T-helper 9 cell (primary cell): ENCODE measurements at regions not wholly inside any gene's neighbourhood (a gene's known extent, or its start where the extent isn't known, plus 50 kb on each side); places are given as distances from the start of the nearest gene placed in this dataset.
"Not testable (repeated sequence)": the region's sequence is repeated elsewhere in the genome, so short reads cannot be mapped to it uniquely, and the experiment has no call there.

Source experiments
- DNase-seq: peaks from one replicate; pipeline ENCODE4 v3.0.0-alpha.2; 2020

DNA sequence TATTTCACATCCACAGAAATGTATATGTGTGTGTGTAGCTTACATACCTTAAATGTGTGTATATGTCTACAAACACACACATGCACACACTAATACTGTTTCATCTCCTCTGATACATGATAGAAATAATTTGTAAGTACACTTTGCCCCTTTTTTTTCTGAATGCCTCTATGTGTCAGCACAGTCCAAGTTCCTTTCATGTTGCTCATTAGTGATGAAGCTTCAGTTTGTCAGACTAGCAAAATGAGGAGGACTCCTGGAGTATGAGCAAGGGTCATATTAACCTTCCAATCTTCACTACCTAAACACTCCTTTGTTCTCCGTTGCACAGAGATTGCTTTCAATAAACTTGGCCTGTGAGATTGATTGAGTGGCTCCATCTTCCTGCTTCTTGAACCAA, 935.4 kb downstream of the MRPL39 start:
- DNase-seq, result no peak

DNA sequence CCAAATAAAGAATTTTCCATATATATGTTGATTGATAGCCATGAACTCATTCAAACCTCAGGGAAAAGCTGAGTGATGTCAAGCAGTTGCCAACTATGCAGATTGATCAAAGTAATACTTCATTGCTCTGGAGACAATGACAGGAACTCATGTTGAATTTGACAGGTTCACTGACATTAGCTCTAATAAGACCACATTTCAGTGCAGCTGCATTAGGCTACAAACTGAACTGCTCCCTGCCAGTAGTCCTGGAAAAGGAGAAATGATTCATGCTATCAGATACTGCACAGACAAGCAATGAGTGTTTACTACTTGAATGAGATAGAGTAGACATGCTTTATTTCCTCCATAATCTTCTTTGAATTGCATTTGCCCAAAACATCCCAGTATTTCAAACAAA, 948.4 kb downstream of the MRPL39 start:
- no peak for DNase-seq

DNA sequence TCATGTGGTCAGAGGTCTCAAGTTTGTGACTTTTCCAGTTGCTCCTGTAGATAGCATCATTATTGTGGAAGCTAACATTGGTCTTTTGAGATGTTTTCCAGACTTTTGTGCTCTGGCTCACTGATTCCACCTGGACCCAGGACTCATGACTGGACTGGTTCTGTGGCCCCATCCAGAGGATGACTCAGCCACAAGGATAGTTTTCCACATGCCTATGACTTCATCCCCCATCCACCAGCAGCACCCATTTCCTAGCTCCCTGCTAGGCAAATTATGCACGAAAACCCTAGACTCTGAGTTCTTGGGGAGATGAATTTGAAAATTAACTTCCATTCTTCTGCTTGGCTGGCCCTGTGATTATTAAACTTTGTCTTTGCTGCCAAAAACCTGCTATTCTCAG, 949.3 kb downstream of the MRPL39 start:
- no peak for DNase-seq

DNA sequence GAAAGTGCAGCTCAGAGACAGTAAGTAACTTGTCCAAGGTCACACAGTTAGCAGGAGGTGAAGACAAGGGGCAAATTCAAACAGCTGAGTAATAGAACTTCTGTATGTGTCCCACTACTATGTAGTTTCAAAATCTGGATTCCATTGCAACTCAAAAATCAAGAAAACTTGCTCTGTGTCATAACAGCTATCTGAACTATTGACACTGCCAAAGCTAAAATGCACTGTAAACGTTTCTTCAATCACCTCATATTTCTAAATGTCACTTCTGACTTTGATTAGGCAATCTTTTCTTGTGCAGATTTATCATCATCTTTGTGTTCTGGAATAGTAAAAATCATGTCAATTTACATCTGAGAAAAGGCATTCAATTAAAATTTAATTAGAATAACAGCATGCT, 957.6 kb downstream of the MRPL39 start:
- no peak for DNase-seq

DNA sequence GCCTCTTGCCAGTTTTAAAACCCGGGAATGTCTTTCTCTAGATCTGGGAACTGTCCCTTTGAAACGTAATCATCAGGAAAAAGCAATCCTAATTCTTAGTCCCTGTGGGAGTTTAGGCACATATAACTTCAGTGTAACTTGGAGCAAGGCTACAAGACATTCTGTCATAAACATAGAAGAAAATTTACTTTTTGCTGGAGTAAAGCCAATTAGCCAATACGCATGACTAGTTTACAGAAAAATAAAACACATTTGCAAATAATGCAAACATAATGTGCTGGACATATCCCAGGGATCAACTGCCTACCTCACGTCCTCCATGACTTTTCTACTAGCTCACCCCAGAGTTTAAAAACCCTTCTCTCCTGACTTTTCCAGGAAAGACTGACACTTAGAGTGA, 970.6 kb downstream of the MRPL39 start:
- no peak for DNase-seq

DNA sequence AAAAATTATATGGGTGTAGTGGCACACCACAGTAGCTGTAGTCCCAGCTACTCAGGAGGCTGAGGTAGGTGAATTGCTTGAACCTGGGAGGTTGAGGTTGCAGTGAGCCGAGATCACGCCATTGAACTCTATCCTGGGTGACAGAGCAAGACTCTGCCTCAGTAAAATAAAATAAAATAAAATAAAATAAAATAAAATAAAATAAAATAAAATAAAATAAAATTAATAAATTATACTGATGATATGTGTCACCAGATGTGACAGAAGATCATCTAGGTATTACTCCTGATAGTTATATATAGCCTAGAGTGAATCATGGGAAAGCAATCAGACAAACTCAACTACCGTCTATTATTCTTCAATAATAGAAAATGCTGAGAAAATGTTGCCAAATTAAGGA, 972.5 kb downstream of the MRPL39 start:
- DNase-seq, result no peak

DNA sequence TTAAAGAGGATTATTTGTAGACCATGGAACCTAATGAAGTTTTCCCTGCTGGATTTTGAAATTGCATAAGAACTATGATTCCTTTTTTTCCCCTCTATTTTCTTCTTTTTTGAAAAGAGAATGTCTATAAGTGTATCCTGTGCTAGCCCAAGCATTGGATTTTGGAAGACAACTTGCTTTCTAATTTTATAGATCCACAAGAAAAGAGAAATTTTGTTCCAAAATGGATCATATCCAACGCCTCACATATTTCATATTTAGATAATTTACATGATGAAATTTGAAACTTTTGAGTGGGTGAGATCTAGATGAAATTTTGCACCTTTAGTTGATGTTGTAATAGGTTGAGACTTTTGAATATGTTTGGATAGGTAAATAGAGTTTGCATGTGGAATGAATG, 978.7 kb downstream of the MRPL39 start:
- no peak for DNase-seq

DNA sequence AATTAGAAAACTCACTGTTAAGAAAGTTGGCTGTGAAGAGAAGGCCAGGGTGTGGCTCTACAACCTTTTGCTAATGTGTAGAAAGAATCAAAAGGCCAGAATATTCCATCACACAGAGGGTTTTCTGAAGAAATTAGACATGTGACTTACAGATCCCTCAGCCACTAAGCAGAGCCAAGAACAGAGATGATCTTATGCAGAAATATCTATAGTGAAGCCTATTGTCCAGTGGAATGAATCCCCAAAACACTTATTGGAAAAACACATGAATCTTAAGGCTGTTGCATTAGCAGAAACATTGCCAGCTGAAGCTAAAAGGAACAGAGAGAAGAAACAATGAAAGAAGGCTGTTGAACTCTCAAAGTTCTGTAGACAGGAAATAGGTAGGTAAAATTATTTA, 979.2 kb downstream of the MRPL39 start:
- DNase-seq, result no peak

DNA sequence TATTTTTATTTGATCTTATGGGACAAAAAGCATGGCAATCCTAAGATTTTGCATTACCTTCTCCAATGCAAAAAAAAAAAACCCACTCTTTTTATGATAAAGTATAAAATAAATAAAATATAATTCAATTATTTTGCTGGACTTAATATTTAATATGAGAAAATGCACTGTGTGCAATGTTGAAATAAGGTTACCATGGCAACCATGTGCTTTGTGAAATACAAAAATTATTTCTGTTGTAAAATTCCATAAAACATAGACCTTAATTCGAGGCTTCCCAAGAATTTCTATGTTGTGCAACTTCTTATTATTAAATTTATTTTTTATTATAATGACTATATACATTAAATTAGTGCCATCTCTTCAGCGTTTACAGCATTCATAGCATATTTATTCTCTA, 989.5 kb downstream of the MRPL39 start:
- no peak for DNase-seq

DNA sequence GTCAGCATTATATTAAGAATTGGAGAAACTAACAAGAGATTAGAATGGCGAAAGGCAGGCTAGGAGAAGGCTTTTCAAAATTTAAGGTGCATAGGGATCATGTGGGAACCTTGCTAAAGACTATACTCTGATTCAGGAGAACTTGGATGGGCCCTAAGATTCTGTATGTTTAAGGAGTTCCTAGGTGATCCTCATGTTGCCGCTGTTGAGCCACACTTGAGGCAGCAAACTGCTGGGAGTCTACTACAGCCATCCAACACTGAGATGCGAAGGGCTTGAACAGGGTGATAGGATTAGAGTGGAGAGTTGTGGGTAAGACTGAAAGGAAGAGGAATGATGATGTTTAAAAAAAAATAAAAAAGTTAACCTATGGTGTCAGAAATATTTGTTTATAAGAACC, 1013.2 kb downstream of the MRPL39 start:
- DNase-seq, result no peak

DNA sequence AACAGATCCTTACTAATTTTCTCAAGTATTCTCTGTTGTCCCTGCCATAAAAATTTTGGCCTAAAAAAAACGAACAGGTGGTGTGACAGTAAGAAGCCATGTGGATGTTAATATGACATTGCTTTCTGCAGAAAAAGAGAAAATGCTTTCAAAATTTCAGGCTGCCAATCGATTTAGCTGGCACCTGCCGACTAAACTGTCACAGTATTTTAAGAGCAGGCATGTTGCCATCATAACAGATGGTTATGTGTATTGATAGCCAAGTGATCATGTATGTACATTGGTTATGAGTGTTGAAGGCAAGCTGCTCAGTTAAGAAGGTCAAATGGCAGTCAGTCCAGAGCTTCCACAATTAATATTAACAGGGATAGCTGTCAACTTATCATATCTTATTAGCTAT, 1017.0 kb downstream of the MRPL39 start:
- DNase-seq, result no peak

DNA sequence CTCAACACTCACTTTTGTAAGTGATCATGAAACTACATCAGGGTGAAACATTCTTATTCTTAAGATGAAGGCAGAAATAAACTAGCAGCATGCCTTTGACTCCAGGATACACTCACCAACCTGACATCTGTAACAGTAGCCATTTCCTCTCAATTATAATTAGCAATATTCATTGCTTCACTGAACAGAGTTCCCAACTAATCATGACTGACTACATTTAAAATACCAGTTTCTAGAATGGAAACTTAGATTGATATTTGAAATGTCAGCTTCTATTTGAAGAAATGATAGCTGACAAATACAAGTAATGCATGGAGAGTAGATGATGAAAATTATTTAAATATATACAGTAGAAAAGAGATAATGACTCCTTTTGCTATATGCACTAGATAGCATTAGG, 1023.8 kb downstream of the MRPL39 start:
- DNase-seq, result no peak

DNA sequence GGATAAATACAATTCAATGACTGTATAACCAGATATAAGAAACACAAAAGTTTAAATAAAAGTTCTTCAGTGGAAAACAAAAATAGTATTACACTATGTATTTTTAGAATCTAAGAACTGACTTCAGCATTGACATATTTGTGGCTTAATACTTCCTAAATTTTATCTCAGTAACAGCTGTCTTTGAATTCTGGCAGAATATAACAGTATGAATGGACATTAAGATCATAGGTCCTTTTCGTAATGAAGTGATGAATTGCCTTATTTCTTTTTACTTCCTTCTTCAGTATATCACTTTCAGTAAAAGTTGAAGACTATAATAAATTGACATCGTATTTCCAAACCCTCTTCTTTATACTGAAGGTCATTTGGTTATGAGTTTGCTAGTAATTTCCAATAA, 1030.0 kb downstream of the MRPL39 start:
- no peak for DNase-seq

DNA sequence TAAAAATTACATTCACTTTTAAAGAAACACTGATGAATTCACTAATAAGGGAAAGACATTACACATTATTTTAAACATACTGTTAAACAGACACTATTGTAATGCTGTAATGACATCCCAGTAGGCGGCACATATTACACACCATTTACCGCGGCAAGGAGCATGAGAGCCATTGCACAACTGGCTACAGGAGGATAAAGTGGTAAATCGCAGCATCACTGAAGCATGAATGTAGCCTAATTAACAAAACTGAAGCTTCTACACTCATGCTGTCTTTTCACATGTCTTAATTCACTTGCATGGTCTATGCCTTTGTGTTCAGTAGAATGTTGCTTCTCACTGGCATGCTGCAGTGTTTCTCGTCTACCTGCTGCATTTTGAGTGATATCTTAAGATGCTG, 1046.0 kb downstream of the MRPL39 start:
- DNase-seq, result no peak

DNA sequence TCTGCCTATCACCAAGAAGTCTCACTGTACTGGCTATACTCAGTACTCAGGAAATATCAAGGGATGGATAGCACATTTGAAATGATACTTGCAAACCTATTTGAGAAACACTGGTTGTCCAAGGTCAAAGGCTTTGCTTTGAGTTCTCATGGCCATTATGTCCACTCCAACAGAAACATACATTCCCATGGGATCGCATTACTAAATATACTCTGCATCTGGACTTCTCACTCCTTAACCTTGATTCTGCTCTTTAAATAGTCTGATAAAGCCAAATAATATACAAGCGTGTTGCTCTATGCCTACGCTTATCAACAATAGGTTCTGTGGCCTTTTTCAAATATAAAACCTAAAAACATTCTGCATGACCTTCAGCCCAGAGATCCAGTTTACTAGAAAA, 1054.8 kb downstream of the MRPL39 start:
- DNase-seq, result no peak

DNA sequence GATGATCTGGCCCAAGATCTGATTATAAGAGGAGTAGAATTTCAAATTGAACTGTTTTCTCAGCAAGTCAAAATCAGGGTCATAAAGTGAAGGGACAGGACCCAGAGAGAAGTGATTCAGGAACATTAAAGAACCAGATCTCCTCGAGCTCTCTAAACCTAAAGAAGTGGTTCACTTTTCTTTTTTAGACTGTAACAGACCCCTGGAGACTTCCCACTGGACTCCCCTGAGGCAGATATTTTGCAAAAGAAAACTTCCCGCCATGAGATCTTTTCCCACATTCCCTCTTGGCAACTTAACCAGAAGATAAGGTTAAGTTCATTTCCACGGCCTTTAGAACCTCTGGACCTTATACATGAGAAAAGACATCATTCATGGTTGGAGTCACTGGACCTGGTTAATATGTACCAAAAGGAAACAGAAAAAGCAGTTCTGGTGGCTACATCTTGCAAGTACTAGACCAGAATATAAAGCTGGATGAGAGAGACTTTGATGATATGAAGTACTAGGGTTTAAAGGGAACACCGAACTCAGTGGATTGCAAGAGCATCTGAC, 1061.4 kb downstream of the MRPL39 start:
- DNase-seq, result no peak

DNA sequence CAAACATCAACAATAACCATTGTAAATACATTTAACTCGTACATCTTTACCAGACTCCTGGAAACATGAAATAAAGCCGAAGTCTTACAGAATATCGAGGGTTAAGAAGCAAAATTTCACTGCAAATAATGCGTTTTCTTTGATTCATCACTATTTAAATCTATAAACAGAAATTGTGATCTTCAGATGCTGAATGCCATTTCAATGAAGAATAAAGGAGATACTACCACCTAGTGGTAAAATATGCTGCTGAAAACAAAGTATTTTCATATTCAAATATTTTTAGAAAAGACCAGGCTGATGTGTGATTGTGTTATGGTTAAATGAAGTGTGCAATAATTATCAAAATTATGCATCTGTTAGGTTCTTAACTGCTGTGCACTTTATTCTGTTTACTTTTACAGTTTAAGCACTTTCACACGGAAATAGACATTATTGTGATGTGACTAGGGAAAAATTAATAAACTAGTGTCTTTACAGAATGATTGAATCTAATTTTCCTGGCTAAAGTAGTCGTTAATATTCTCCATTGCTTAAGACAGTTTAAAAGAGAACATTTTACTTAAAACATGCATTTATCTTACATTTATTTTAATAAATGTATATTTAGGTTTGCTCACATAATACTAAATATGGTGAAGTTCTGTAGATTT, 1093.1 kb downstream of the MRPL39 start:
- no peak for DNase-seq

DNA sequence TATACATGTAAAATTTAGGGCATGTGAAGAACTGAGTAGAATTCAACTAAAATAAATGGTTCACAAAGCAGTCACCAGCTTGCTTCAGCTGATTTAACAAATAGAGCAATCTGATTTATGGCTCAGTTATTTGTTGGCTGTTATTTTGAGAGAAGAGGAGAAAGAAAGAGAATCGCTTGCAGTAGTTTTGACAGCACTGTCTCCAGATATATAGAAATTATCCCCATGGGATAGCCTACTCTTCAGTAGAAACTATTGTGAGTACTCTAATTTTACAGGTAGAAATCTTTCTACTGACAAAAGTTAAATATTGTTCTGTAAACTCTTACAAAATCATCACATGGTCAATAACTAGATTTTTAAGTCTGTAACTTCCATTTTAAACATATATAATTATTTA, 1098.2 kb downstream of the MRPL39 start:
- DNase-seq, result no peak

DNA sequence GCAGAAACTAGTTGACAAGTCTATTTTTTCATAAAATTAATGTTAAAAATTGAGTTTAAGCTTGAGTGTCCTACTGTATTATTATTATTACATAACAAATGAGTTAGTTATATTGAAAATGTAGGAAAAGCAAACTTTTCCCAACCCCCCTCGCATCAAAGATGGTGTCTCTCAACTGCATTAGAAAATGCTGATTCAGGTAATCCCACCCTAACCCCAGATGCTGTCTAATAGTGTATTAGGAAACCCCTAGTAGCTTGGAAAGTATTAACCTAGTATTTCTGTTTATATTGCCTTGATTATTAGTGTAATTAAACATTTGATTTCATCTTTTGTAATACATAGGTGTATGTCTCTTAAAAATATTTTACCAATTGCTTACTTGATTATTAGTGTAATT, 1120.3 kb downstream of the MRPL39 start:
- DNase-seq, result no peak

DNA sequence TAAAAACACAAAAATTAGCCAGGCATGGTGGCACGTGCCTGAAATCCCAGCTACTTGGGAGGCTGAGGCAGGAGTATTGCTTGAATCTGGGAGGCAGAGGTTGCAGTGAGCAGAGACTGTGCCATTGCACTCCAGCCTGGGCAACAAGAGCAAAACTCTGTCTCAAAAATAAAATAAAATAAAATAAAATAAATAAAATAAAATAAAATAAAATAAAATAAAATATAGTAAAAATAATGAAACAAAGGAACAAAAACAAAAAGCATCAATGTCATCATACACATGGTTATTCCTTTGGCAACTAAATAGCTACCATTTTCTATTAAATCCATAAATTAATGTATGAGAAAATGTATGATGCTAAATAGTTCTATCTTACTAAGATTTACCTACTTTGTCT, 1123.9 kb downstream of the MRPL39 start:
- DNase-seq, result not testable (repeated sequence)

DNA sequence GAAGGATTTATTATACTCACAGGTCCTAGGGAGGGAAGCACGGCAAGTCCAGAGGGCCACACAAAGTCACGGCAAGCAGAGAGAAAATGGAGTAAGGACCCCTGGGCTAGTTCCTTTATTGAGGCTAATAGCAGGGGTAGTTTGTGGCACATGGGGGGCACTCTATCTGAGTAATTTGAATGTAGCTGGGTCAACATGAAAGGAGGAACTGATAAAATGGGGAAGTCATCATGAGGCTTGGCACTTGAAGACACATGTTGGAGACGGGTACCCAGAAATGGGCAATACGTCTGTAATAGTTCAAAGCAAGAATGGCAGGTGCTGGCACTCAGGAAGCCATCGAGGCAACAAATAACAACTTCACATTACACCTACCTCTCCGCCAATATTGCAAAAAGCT, 1136.4 kb downstream of the MRPL39 start:
- DNase-seq, result no peak

DNA sequence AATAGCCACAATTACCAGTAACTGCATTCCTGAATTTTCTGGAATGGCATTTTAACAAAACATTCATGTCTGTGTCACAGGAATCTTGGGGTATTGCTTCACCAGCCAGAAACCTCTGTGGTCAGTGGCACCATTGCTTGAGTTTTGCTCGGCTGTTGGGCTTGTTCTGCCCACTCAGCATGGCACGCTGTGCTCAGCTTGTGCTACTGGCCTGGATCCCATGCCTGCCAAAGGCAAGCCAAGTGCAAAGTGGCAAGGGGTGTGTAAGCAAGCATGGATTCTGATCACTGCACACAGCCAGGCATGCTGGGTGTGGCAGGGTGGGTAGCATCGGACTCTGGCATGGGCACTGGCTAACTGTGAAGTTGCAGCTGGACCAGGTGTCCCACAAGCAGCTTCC, 1150.9 kb downstream of the MRPL39 start:
- no peak for DNase-seq

DNA sequence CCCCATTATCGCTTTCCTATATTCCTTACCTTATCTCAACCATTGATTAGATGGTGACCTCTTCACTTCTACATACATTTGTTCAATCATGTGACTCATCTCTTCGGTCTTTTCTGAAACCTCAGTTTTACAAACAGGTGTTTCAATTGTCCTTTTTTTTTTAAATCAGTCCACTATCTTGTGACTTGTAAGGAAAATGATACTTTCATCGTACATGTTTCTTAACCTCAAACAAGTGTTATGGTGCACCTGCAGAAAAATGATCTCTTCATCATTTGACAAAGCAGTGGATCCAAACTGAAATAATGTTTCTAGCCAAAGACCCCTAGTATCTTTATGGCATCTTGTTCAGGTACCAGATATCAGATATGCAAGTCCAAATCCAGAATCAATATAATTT, 1157.2 kb downstream of the MRPL39 start:
- DNase-seq, result no peak

DNA sequence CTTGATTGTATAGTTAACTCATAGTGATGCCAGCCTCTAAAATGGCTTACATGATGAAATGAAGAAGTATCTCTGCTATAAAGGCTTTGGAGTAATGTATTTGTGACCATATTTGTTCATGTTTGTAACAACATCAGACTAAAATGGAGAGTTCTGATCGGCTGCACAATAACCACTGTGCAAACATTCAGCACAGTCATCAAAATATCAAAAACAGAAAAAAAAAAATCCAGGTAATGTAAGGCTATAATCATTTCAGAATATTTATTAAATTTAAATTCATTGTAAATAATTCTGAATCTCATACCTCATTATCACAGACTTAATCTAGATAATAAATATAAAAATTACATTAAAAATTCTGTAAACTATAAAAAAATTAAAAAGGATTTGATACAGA, 1161.8 kb downstream of the MRPL39 start:
- no peak for DNase-seq

DNA sequence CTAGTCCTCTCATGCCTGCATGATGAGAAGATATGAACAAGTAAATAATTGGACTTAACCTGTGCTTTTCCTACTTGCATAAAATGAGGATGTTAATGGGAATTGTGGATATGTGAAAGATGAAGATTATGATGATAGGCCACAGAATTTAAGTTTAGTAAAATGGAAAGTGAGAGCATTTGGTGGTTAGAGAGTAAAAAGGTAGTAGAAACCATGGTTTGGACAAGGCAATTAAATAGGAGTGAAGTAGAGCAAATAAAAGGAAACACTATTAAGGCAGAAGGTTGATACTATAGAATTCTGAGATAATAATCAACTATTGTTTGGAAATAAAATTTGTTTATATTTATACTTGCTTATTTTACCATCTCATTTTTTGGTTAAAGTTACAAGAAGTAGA, 1162.5 kb downstream of the MRPL39 start:
- DNase-seq, result no peak
